ENCODE measurements at regions not wholly inside any gene's neighbourhood (a gene's known extent, or its start where the extent isn't known, plus 50 kb on each side); places are given as distances from the start of the nearest gene placed in this dataset.

- H3K27me3 Mint-ChIP-seq (ENCODE audit: unreplicated experiment), result peaks cover 3% of the 10 kb centered on the region
- no peak overlapping the region for H3K4me3 Mint-ChIP-seq (ENCODE audit: unreplicated experiment)
- TF ChIP-seq, protein P1, sequence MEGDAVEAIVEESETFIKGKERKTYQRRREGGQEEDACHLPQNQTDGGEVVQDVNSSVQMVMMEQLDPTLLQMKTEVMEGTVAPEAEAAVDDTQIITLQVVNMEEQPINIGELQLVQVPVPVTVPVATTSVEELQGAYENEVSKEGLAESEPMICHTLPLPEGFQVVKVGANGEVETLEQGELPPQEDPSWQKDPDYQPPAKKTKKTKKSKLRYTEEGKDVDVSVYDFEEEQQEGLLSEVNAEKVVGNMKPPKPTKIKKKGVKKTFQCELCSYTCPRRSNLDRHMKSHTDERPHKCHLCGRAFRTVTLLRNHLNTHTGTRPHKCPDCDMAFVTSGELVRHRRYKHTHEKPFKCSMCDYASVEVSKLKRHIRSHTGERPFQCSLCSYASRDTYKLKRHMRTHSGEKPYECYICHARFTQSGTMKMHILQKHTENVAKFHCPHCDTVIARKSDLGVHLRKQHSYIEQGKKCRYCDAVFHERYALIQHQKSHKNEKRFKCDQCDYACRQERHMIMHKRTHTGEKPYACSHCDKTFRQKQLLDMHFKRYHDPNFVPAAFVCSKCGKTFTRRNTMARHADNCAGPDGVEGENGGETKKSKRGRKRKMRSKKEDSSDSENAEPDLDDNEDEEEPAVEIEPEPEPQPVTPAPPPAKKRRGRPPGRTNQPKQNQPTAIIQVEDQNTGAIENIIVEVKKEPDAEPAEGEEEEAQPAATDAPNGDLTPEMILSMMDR (IDR thresholded peaks at IDR 0.05; ENCODE audit: partially characterized antibody, unreplicated experiment), result no peak
- peaks cover 10% of the 10 kb centered on the region for H3K36me3 Mint-ChIP-seq (ENCODE audit: unreplicated experiment)
- peaks cover 3% of the 10 kb centered on the region for H3K4me1 Mint-ChIP-seq (ENCODE audit: low read depth, unreplicated experiment)
- DNase-seq, result no peak
- no peak overlapping the region for H3K27ac Mint-ChIP-seq (ENCODE audit: unreplicated experiment)
- H3K9me3 Mint-ChIP-seq (ENCODE audit: unreplicated experiment), result peaks cover 3% of the 10 kb centered on the region
These were observed 256.6 kb upstream of the ID2 start for GRCh38 chr2:8424997-8425900.

GRCh38 chr2:8426550-8426949, 255.3 kb upstream of the ID2 start:
- TF ChIP-seq, protein P1 (IDR thresholded peaks at IDR 0.05; ENCODE audit: partially characterized antibody, unreplicated experiment), result no peak
- no peak overlapping the region for H3K4me3 Mint-ChIP-seq (ENCODE audit: unreplicated experiment)
- peaks cover 3% of the 10 kb centered on the region for H3K27me3 Mint-ChIP-seq (ENCODE audit: unreplicated experiment)
- H3K36me3 Mint-ChIP-seq (ENCODE audit: unreplicated experiment), result peaks cover 13% of the 10 kb centered on the region
- H3K4me1 Mint-ChIP-seq (ENCODE audit: low read depth, unreplicated experiment), result peaks cover 3% of the 10 kb centered on the region
- no peak overlapping the region for H3K27ac Mint-ChIP-seq (ENCODE audit: unreplicated experiment)
- DNase-seq, result no peak
- peaks cover 3% of the 10 kb centered on the region for H3K9me3 Mint-ChIP-seq (ENCODE audit: unreplicated experiment)

- peaks cover 3% of the 10 kb centered on the region for H3K27me3 Mint-ChIP-seq (ENCODE audit: unreplicated experiment)
- no peak for DNase-seq
- H3K4me1 Mint-ChIP-seq (ENCODE audit: low read depth, unreplicated experiment), result peaks cover 3% of the 10 kb centered on the region
- peaks cover 13% of the 10 kb centered on the region for H3K36me3 Mint-ChIP-seq (ENCODE audit: unreplicated experiment)
- no peak overlapping the region for H3K27ac Mint-ChIP-seq (ENCODE audit: unreplicated experiment)
- peaks cover 3% of the 10 kb centered on the region for H3K9me3 Mint-ChIP-seq (ENCODE audit: unreplicated experiment)
- H3K4me3 Mint-ChIP-seq (ENCODE audit: unreplicated experiment), result no peak overlapping the region
- TF ChIP-seq, protein P1 (IDR thresholded peaks at IDR 0.05; ENCODE audit: partially characterized antibody, unreplicated experiment), result no peak
These were observed 254.6 kb upstream of the ID2 start for GRCh38 chr2:8427211-8427610.

DNA sequence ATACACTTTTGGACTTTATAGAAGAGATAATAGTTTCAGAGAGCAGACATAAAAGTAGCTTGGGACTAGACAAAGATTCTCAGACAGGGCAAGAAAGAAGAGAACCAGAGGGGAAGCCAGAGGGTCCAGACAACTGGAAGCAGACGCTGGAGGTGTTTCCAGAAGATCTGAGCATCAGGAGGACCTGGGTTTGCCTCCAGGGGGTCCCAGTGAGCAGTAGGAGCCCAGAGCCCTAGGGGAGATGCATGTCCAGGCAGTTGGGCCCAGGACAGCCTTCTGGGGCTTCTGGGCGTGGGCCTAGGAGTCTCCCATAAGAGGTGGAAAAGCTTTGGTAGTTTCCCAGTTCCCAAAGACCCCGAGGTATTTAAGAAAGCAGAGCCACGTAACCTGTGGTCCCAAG, 251.2 kb upstream of the ID2 start:
- H3K36me3 Mint-ChIP-seq (ENCODE audit: unreplicated experiment), result peaks cover 13% of the 10 kb centered on the region

More for the DNA sequence above, 251.2 kb upstream of the ID2 start:
- TF ChIP-seq, protein P1 (IDR thresholded peaks at IDR 0.05; ENCODE audit: partially characterized antibody, unreplicated experiment), result no peak
- Mint-ChIP-seq H3K4me1 (ENCODE audit: low read depth, unreplicated experiment) (peaks cover 3% of the 10 kb centered on the region), H3K27me3 (ENCODE audit: unreplicated experiment) (peaks cover 3% of the 10 kb centered on the region), H3K9me3 (ENCODE audit: unreplicated experiment) (peaks cover 3% of the 10 kb centered on the region), H3K4me3 (ENCODE audit: unreplicated experiment) (no peak overlapping the region), H3K27ac (ENCODE audit: unreplicated experiment) (no peak overlapping the region)
- DNase-seq, result no peak
